ENCODE measurements at regions not wholly inside any gene's neighbourhood (a gene's known extent, or its start where the extent isn't known, plus 50 kb on each side); places are given as distances from the start of the nearest gene placed in this dataset.

GRCh38 chr3:41030220-41030619 is 169.1 kb upstream of the CTNNB1 start:
- no peak for DNase-seq

GRCh38 chr3:41031401-41031800 is 167.9 kb upstream of the CTNNB1 start:
- DNase-seq: no peak

DNA sequence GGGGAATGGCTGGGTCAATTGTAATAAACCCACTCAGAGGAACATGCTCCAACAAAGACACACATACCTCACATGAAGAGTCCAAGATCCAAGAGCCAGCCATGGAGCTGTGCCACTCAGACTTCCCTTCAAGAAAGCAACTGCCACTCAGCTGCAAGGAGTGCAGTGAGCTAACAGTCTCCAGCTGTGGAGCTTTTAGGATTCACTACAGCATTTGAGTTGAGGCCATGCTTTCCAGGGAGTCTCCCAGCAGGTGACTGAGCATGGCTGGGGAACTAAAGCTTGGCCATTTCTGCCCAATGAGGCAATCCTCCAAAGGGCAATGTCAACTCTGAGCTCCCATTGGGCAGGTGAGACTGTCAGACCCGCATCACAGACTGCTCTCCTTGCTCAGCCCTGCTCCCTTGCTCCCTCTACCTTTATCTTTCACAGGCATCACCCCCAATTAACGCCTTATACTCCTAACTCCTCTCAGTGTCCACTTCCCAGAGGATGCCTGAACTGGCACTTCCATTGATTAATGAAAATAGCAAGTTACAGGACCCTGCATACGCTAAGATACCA is 165.3 kb upstream of the CTNNB1 start:
- DNase-seq: no peak

DNA sequence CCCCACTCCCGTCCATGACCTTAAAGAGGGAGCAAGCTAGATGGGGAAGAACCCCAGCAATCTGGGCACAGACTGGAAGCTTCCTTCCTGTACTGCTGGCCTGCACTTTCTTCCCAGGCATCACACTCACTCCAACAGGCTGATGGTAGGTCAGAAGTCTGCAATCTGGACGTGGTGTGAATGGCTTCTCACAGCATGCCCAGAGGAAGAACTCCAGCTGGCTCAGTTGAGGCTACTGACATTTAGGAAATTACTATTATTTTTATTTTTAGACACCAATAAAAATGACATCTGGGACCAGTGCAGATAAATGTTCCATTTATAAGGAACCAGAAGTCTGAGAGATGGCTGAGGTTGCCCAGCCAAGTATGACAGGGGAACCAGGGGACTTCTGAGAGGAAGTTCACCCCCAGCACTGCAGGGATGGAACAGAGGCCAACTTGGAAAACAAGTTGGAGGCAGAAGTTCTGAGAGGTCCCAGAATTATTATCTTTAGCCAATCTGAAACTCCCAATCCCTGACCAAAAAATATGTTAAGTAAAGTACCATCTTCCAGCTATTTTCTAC is 163.8 kb upstream of the CTNNB1 start:
- no peak for DNase-seq

GRCh38 chr3:41037651-41038334 is 161.5 kb upstream of the CTNNB1 start:
- DNase-seq: no peak

- no peak for DNase-seq
Measured at GRCh38 chr3:41040256-41040655, 159.0 kb upstream of the CTNNB1 start.

GRCh38 chr3:41041462-41041861 is 157.8 kb upstream of the CTNNB1 start:
- no peak for DNase-seq

GRCh38 chr3:41041899-41042298 is 157.4 kb upstream of the CTNNB1 start:
- DNase-seq: no peak

GRCh38 chr3:41044523-41044922 is 154.8 kb upstream of the CTNNB1 start:
- DNase-seq: no peak

GRCh38 chr3:41045491-41045890 is 153.8 kb upstream of the CTNNB1 start:
- no peak for DNase-seq

DNA sequence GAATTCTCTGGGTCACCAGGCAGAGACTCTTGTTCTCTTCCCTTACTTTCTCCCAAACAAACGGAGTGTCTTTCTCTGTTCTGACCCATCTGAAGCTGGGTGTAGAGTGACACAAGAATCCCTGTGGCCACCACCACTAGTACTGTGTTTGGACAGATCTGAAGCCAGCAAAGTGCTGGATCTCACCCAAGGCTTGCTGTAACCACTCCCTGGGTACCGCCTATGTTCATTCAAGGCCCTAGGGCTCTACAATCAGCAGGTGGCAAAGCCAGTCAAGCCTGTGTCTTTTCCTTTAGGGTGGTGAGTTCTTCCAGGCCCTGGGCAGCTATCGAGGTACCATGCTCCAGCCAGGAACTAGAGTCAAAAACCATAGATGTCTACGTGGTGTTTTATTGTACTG is 149.2 kb upstream of the CTNNB1 start:
- no peak for DNase-seq

DNA sequence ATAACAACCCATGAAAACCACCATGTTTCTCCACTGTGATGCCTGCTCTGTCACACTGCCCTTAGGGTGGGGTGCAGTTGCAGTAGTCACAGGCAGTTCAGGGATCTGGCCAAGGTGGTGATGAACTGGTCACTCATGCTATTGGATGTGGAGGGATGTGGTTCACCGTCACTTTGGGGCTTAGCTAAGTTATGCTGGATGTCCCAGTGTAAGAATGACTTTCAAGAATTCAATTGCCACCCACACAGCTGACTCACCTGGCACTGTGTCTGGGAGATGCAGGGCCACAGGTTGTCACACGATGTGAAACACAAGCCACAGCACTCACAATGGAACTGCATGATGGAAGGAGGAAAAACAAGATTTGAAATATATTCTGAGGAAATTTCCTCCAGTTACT is 146.1 kb upstream of the CTNNB1 start:
- DNase-seq: no peak

GRCh38 chr3:41060106-41060505 is 139.2 kb upstream of the CTNNB1 start:
- no peak for DNase-seq

DNA sequence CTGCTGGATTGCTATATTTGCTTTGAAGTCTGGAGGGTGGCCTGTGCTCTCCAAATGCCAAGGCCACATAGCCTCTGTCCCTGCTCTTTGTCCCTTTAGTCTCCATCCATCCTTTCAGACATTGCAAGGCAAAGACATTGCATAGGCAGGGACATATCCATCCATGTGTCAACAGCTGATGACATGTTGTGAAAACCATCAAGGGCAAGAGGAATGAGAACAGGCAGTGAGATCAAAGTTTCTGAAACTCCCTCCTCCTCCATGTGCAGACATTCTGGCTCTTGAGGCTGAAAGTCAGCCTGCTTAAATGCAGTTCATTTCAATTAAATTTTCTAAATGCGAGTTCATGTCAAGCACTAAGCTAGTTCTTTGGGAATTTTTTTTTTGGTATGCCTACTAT is 135.2 kb upstream of the CTNNB1 start:
- no peak for DNase-seq

DNA sequence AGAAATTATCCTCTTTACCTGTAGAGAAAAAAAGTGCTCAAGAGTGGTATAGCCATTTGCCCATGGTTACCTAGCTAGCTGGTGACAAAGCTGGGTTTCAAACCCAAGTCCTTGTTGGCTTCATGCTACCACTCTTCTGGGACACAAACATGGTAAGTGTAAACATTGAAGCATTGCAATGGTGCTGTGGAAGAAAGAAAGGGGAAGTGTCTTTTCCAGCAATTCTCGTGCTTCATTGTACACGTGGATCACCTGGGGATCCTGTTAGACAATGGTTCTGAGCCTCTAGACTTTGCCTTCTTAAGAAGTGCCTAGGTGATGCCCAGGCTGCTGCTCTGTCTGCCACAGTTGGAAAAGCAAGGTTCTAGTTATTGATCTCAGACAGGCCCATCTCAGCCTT is 134.8 kb upstream of the CTNNB1 start:
- DNase-seq: no peak

GRCh38 chr3:41065340-41065739 is 134.0 kb upstream of the CTNNB1 start:
- no peak for DNase-seq

- no peak for DNase-seq
Measured at GRCh38 chr3:41073190-41073589, 126.1 kb upstream of the CTNNB1 start.

DNA sequence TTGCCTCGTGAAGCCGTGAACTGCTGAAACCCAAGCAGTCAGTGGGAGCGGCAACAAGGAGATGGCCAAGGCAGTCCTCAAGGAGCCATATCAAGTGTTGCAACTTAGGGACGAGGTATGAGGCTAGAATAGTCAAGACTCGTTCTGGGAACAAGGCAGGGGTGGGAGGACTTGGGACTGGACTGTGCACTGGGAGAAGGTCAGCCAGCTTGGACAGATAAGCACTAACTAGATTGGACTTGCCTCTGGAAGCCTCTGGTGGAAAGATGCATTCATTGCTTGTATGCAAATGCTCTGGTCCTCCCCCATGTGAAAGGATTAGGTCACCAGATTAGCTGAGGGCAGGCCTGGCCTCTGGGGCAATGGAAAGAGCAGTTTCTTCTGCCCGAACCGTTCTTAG is 123.3 kb upstream of the CTNNB1 start:
- DNase-seq: no peak

DNA sequence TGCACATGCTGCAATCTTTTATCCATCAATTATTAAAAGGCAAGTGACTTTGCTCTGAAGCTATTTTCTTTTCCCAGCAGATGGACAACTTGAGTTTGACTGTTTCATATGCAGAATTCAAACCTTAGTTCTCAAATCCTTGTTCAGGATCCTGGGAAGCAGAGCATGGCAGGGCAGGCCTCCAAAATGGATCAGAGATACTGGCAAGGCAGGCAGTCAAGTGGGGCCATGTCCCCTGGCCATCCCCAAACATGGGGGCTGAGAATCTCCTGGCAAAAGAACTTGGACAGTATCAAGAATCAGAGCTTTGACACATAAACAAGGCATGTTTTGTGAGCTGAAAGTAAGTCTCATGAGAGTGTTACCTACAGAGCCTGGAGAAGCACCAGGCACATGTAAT is 122.9 kb upstream of the CTNNB1 start:
- no peak for DNase-seq

- no peak for DNase-seq
Measured at GRCh38 chr3:41080141-41080540, 119.2 kb upstream of the CTNNB1 start.

DNA sequence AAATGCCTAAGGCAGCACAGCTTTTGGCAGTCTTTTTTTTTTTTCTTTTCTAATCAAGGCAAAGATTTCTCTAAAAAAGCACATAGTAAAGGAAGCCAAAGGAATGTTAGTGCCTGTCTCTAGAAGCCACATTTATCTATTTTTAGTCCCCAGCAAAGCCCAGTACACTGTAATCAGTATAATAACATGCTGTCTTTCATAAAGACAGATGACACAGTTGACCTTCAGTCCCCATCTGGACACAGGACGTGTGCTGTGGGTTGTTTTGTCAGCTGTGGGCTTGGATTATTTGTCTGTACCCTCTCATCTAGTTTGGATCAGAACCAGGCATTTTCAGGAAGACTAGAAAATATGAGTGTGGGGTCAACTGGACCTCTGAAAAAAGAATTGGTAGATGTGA is 110.4 kb upstream of the CTNNB1 start:
- DNase-seq: no peak

GRCh38 chr3:41089566-41089965 is 109.7 kb upstream of the CTNNB1 start:
- no peak for DNase-seq

DNA sequence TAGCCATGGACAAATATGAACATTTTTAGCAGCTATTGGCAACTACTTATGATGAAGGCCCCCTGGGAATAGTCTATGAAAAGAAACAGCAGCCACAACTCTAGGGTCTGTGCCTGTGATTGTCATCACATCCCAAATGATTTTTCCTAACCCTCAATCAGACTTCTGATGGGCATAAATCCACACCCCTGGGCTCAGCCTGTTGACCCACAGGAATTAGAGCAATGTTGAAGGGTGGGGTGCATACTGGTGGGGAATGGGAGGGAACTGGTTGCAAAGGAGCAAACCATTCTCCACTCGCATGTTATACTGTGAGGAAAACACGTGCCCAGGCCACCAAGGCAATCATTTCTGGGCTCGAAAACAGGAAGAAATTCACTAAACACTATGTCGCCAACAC is 106.5 kb upstream of the CTNNB1 start:
- no peak for DNase-seq

Measured in amygdala (tissue), 56 donors.